Hepatocyte (in vitro differentiated cells): ENCODE measurements at regions not wholly inside any gene's neighbourhood (a gene's known extent, or its start where the extent isn't known, plus 50 kb on each side); places are given as distances from the start of the nearest gene placed in this dataset.

Experiments used
- DNase-seq: peaks from one replicate; pipeline ENCODE4 v3.0.0-alpha.2; 2016; ENCODE audit warnings: low spot score
- H2AFZ ChIP-seq: fragments of 200-600 bp; sonication (generic); 2 replicates; pipeline ENCODE4 v1.6.0; 2016; ENCODE audit warnings: antibody characterized with exemption, mild to moderate bottlenecking
- H3K27ac ChIP-seq: fragments of 200-600 bp; sonication (generic); 2 replicates; pipeline ENCODE4 v1.5.1; 2016; ENCODE audit warnings: mild to moderate bottlenecking
- H3K27me3 ChIP-seq: fragments of 200-600 bp; sonication (generic); 2 replicates; pipeline ENCODE4 v1.6.1; 2016
- H3K36me3 ChIP-seq: fragments of 200-600 bp; sonication (generic); replicated peaks from 2 replicates; pipeline ENCODE4 v1.5.1; 2016; ENCODE audit warnings: low read depth; ENCODE audit not compliant: insufficient read depth
- H3K4me1 ChIP-seq: fragments of 200-600 bp; sonication (generic); 2 replicates; pipeline ENCODE4 v1.5.1; 2016; ENCODE audit warnings: mild to moderate bottlenecking, moderate library complexity; ENCODE audit not compliant: insufficient read depth
- H3K4me2 ChIP-seq: fragments of 200-600 bp; sonication (generic); 2 replicates; pipeline ENCODE4 v1.6.0; 2016
- H3K4me3 ChIP-seq: fragments of 200-600 bp; sonication (generic); 2 replicates; pipeline ENCODE4 v1.5.1; 2016; ENCODE audit warnings: mild to moderate bottlenecking
- H3K79me2 ChIP-seq: fragments of 200-600 bp; sonication (generic); 2 replicates; pipeline ENCODE4 v1.6.0; 2017; ENCODE audit warnings: mild to moderate bottlenecking
- H3K9me2 ChIP-seq: fragments of 200-600 bp; sonication (generic); replicated peaks from 2 replicates; pipeline ENCODE4 v1.6.0; 2017; ENCODE audit warnings: mild to moderate bottlenecking; ENCODE audit not compliant: insufficient read depth
- H3K9me3 ChIP-seq: fragments of 200-600 bp; sonication (generic); 2 replicates; pipeline ENCODE4 v1.5.1; 2016; ENCODE audit warnings: low read depth, mild to moderate bottlenecking
- H4K20me1 ChIP-seq: fragments of 200-600 bp; sonication (generic); 2 replicates; pipeline ENCODE4 v1.6.0; 2016; ENCODE audit warnings: mild to moderate bottlenecking; ENCODE audit not compliant: insufficient read depth, poor library complexity, severe bottlenecking
- EZH2 ChIP-seq: fragments of 200-600 bp; sonication (generic); IDR thresholded peaks from 2 replicates; pipeline ENCODE4 v1.6.1; 2016; ENCODE audit warnings: antibody characterized with exemption, mild to moderate bottlenecking, borderline replicate concordance
- EZH2phosphoT487 ChIP-seq: fragments of 200-600 bp; sonication (generic); IDR thresholded peaks from one replicate; pipeline ENCODE4 v1.6.1; 2018; ENCODE audit warnings: antibody characterized with exemption, mild to moderate bottlenecking, low read depth, moderate library complexity; ENCODE audit not compliant: unreplicated experiment, severe bottlenecking
- WGBS: methylation state at CpG from one replicate; pipeline ENCODE4 v1.1.6; 2016; ENCODE audit warnings: low lambda C conversion rate; ENCODE audit errors: missing lambda C conversion rate; 5-methylcytosine and 5-hydroxymethylcytosine counted together
- TF ChIP-seq, protein P1 (sequence below): fragments of 200-600 bp; sonication (generic); IDR thresholded peaks from 2 replicates; pipeline ENCODE4 v1.5.1; 2016; ENCODE audit warnings: antibody characterized with exemption, mild to moderate bottlenecking; ENCODE audit not compliant: poor library complexity

GRCh38 chr11:17145972-17146371 is 61.8 kb downstream of the PIK3C2A start:
- H3K9me2 ChIP-seq = no peaks in the 10 kb centered on the region
- H3K4me2 ChIP-seq = no peak overlapping the region
- TF ChIP-seq, protein P1, sequence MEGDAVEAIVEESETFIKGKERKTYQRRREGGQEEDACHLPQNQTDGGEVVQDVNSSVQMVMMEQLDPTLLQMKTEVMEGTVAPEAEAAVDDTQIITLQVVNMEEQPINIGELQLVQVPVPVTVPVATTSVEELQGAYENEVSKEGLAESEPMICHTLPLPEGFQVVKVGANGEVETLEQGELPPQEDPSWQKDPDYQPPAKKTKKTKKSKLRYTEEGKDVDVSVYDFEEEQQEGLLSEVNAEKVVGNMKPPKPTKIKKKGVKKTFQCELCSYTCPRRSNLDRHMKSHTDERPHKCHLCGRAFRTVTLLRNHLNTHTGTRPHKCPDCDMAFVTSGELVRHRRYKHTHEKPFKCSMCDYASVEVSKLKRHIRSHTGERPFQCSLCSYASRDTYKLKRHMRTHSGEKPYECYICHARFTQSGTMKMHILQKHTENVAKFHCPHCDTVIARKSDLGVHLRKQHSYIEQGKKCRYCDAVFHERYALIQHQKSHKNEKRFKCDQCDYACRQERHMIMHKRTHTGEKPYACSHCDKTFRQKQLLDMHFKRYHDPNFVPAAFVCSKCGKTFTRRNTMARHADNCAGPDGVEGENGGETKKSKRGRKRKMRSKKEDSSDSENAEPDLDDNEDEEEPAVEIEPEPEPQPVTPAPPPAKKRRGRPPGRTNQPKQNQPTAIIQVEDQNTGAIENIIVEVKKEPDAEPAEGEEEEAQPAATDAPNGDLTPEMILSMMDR = no peak
- TF ChIP-seq EZH2 (no peak), EZH2phosphoT487 (no peak)
- no peaks in the 10 kb centered on the region for H3K27me3 ChIP-seq
- no peak overlapping the region for H3K27ac ChIP-seq
- no peak overlapping the region for H2AFZ ChIP-seq
- DNase-seq = no peak
- no peaks in the 10 kb centered on the region for H3K4me1 ChIP-seq
- no peaks in the 10 kb centered on the region for H3K79me2 ChIP-seq
- H4K20me1 ChIP-seq = no peaks in the 10 kb centered on the region
- H3K4me3 ChIP-seq = no peak overlapping the region
- H3K36me3 ChIP-seq = no peaks in the 10 kb centered on the region
- H3K9me3 ChIP-seq = no peaks in the 10 kb centered on the region

- Histone ChIP-seq H3K27me3 (no peaks in the 10 kb centered on the region), H4K20me1 (no peaks in the 10 kb centered on the region), H3K9me2 (no peaks in the 10 kb centered on the region), H3K4me2 (no peak overlapping the region), H3K79me2 (no peaks in the 10 kb centered on the region), H3K36me3 (no peaks in the 10 kb centered on the region), H2AFZ (no peak overlapping the region), H3K4me1 (no peaks in the 10 kb centered on the region), H3K9me3 (no peaks in the 10 kb centered on the region), H3K27ac (no peak overlapping the region), H3K4me3 (no peak overlapping the region)
- TF ChIP-seq EZH2 = no peak
- 95% methylated on average over 2 of the region's 2 CpGs for WGBS
- DNase-seq = no peak
These were observed 65.0 kb upstream of the RPS13 start for GRCh38 chr11:17142450-17142849.

DNA sequence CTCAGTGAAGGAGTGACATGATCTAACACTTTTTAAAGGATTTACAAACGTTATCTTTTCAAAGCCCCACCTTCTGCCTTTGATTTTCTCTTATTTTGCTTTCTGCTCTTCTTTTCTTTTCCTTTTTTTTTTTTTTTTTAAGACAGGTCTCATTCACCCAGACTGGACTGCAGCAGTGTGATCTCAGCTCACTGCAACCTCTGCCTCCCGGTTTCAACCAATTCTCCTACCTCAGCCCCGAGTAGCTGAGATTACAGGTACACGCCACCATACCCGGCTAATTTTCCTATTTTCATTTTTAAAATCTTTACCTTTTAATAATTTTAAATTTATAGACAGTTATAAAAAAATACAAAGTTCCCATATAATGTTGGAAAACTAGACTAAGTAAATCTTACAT is 63.7 kb upstream of the RPS13 start:
- H3K9me2 ChIP-seq = no peaks in the 10 kb centered on the region
- no peak overlapping the region for H3K4me2 ChIP-seq
- no peak overlapping the region for H2AFZ ChIP-seq
- no peak overlapping the region for H3K4me3 ChIP-seq
- 80% methylated on average over 5 of the region's 5 CpGs for WGBS
- H3K4me1 ChIP-seq = no peaks in the 10 kb centered on the region
- no peaks in the 10 kb centered on the region for H3K9me3 ChIP-seq
- H4K20me1 ChIP-seq = no peaks in the 10 kb centered on the region
- no peaks in the 10 kb centered on the region for H3K27me3 ChIP-seq
- H3K79me2 ChIP-seq = no peaks in the 10 kb centered on the region
- H3K36me3 ChIP-seq = no peaks in the 10 kb centered on the region
- TF ChIP-seq, protein P1 = no peak
- no peak for TF ChIP-seq EZH2
- TF ChIP-seq EZH2phosphoT487 = no peak
- no peak overlapping the region for H3K27ac ChIP-seq
- no peak for DNase-seq

DNA sequence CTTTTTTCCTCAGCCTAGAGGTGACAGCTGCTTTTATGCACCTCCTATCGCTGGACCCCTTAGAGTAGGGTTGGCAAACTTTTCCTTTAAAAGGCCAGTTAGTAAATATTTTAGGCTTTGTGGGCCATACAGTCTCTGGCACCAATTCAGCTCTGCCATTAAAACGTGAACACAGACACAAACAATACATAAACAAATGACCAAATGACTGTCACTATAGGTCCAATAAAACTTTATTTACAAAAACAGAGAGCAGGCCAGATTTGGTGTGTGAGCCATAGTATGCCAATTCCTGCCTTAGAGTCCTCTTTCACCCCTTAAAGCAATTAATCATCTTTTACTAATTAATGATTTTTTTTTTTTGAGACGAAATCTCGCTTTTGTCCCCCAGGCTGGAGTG is 61.1 kb upstream of the RPS13 start:
- no peaks in the 10 kb centered on the region for H3K4me1 ChIP-seq
- H4K20me1 ChIP-seq = no peaks in the 10 kb centered on the region
- 87% methylated on average over 4 of the region's 4 CpGs for WGBS
- H3K36me3 ChIP-seq = no peaks in the 10 kb centered on the region
- no peak overlapping the region for H3K4me2 ChIP-seq
- TF ChIP-seq EZH2phosphoT487 (no peak), EZH2 (no peak)
- TF ChIP-seq, protein P1 = no peak
- H3K4me3 ChIP-seq = no peak overlapping the region
- H3K9me2 ChIP-seq = no peaks in the 10 kb centered on the region
- no peaks in the 10 kb centered on the region for H3K27me3 ChIP-seq
- H3K79me2 ChIP-seq = no peaks in the 10 kb centered on the region
- no peaks in the 10 kb centered on the region for H3K9me3 ChIP-seq
- no peak for DNase-seq
- H3K27ac ChIP-seq = no peak overlapping the region
- H2AFZ ChIP-seq = no peak overlapping the region
